ENCODE measurements at regions not wholly inside any gene's neighbourhood (a gene's known extent, or its start where the extent isn't known, plus 50 kb on each side); places are given as distances from the start of the nearest gene placed in this dataset.

DNA sequence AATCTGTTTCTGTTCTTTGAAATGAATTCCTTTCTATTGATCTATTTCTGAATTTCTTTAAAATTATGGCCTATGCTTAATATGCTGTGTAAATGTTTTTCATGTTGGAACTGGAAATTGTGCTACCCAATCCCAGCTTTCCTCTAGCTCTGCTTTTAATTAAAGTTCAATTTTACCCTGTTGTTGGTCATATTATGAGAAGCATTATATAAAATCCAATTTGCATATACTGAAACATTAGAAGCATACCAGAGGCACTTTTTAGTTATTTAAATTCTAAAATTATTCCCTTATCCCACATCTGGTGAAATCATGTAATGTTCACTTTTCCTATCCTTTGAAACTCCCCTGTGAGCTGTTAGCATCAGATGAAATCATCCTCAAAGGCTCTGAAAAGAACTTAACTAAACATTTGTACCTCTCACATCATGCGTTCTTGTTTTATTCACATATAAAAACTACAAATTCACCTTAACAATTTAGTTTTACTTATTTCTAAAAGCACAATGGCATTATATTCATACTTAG, 160.6 kb upstream of the COL21A1 start:
- no peak for DNase-seq (ENCODE audit: low read depth in 1 of 2, low spot score in 1 of 2)

DNA sequence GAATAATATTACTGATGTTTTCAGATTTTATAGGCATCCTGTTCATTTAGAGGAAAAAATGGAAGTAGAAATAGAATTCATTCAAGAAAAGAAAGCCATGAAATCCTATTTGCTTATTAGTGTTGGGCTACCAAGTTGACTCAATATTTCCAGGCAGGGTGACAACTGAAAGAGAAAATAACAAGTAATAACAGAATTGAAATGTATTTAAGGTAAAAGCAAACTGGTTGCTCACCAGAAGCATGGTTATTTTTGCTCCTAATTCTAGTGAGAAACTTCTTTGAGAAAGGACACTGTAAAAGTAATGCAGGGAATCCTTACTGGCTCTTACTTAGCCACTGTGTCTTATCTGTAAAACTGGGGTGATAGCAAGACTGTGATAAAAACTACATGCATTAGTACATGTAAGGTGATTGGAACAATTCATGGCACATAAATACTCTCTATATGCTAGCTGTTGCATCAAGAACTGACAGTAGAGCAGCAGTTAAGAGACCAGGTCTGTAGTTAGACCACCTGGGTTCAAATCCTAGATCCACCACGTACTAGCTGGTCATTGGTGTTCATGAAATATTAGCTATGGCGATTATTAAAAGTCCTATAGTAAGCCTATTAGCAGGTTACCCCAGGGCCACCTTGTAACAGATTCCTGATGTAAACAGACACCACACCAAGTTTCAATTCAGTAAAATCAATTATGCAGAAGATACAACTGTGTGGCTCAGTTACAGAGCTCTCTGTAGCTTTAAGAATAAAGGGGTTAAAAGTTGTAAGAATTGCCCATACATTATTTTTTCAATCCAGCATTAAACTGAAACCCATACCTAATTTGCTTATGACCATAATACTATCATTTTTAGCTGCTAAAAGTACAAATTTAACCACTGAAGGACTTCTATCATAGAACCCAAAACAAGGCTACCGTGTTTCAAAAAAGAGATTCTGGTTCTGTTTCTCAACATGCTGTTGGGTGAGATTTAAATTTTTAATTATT, 159.2 kb upstream of the COL21A1 start:
- DNase-seq (ENCODE audit: low read depth in 1 of 2, low spot score in 1 of 2): no peak

DNA sequence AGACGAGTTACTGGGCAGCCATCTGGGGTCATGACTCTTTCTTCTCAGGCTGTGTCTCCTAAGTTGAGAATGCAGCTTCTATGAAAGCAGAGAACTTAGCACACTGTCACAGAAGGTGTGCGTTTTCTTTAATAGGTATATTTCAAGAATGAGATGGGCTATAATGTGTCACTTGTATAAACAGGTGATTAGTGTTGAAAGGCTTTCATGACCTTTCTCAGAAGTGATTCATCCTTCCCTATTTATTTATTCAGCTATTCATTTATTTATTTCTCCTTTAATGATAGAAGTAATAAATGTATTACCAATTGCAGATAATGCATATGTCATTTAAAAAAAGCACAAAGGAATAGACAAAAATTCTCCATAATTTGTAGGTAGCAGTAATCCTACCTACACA, 157.2 kb upstream of the COL21A1 start:
- DNase-seq (ENCODE audit: low read depth in 1 of 2, low spot score in 1 of 2): no peak

DNA sequence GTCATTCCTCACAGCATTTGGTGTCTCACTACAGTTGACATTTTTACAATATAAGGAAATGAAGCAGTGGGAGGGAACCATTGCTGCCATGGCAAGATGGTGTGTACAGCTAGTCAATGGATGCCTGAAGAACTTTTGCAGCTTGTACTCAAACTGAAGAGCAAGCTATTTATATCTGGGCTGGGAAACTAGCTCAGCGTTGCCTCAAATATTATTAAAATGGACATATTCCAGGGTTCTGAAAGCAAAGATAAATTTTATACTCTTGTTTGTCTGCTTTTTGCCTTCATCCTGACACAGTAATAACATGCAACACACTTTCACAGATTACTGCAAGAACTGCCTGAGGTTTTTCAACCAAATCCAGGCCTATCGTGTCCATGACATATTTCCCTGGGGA, 156.4 kb upstream of the COL21A1 start:
- DNase-seq (ENCODE audit: low read depth in 1 of 2, low spot score in 1 of 2): no peak

DNA sequence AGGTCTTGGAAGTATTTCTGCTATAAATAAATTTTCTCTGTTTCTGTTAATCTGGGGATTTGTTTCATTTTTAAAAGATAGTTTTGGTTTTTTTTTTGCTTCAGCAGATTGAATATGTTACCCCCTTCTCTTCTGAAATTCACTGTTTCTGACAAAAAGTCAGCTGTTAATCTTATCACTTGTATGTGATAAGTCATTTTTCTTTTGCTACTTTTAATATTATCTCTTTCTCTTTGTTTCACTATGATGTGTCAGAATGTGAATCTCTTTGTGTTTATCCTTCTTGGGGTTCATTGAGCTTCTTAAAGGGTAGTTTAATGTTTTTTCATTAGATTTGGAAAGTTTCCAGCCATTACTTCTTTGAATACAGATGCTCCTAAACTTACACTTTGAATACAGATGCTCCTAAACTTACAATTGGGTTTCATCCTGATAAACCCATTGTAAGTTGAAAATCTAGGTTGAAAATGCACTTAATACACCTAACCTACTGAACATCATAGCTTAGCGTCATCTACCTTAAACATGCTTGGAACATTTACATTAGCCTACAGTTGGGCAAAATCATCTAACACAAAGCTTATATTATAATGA, 154.2 kb upstream of the COL21A1 start:
- DNase-seq (ENCODE audit: low read depth in 1 of 2, low spot score in 1 of 2): no peak

DNA sequence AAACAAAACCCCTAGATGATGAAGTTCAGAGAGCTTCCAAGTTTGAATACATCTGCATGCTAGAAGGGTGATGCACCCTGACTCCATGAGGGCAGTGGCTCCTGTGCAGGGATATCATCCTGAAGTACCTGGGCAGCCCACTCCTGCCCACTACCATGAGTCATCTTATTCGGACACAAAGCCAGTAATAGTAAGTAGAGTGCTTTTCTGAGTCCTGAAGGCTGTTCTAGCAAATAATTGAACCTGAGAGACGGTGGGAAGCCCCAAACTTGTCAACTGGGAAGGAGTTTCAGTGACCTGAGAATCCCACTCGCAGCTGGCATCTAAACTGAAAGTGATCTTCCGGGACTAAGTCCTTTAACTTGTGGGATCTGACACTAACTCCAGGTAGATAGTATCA, 152.9 kb upstream of the COL21A1 start:
- no peak for DNase-seq (ENCODE audit: low read depth in 1 of 2, low spot score in 1 of 2)

DNA sequence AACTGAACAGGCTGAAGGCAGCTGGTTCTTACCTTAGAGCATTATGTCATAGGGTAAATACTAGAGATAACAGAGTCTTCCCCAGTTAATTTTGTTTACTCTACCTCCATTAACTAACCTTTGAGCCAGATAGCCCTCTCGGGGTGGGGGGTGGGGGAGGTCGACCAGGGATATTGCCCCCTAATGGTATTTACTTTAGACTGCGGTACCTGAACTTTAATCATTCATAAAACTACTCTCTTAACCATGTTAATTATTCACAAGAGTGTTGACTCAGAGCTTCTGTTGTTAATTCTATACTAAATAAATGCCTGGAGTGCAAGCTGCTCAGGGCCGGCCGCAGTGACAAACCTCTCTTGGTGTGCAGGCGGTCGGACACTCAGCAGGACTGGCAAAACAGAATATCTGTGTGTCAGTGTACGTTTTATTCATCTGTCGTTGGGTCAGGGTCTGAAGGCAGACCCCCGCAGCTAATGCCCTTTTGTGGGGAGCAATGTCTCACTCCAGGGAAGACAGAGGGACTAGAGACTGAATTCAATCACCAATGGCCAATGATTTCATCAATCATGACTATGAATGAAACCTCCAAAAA, 152.4 kb upstream of the COL21A1 start:
- DNase-seq (ENCODE audit: low read depth in 1 of 2, low spot score in 1 of 2): no peak

DNA sequence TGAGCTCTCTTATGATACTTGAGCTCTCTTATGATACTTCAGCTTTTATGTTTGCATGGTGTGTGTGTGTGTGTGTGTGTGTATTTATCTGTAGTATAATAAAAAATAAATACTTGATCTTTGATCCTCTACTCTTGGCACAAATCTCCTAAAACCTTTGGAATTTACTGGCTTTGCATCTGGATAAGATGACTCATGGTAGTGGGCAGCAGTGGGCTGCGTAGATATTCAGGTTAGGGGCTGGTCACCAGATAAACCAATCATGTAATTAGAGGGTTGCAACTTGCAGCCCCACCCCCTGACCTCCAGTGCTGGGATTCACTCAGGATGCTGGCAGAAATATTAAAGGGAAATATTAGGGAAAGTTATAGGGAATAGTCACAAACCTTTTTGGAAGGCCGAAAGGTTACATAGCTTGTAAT, 151.9 kb upstream of the COL21A1 start:
- no peak for DNase-seq (ENCODE audit: low read depth in 1 of 2, low spot score in 1 of 2)

DNA sequence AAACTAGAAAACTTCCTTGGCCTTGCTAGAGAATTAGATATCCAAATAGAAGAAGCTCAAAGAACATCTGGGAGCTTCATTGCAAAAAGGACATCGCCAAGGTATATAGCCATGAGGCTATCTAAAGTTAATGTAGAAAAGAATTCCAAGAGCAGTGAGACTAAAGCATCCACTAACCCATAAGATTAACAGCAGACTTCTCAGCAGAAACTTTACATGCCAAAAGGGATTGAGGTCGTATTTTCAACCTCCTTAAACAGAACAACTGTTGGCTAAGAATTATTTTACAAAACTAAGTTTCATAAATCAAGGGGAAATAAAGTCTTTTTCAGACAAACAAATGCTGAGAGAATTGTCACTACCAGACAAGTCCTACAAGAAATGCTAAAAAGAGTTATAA, 149.1 kb upstream of the COL21A1 start:
- DNase-seq (ENCODE audit: low read depth in 1 of 2, low spot score in 1 of 2): no peak

DNA sequence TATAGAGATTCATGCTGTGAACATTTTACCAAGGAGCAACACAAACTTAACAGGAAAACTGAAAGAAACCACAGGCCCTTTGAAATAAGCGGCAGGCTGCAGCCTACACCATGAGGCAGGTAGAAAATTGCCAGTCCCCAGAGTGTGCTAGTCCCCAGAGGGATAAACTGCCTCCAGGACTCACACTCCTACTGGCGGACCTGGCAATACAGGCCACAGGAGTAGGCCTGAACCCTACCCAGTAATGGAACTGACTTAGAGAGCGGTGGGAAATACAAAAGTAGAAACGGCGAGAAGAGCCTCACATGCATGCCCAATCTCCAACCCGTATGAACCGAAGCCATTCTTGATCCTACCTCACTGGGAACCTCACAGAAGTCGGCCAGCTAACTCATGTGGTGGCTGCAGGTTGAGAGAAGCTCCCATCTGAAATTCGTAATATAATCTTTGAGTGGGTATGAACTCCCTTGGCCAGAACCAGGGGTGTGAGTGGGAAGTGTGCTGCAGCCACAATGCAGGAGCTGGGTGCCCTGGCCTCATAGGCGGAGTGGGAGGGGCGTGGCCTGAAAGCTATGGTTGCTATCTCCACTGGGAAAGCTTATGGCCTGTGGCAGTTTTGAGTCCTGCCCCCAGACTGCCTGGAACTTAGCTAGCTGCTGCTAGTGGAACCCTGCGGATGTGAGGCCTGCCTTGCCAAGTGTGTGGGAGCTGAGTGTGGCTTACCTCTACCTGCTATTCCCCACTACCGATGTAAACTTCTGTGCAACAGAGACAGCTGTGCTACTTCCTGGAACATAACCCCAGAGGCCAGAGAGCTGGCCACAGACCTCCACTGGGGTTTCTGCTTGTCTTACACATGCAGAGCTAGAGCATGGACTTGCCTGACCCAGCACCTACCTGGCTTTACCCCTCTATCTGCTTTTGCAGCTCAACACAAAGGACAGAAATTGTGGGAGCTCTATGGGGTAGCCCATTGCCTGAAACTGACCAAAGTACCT, 146.5 kb upstream of the COL21A1 start:
- DNase-seq (ENCODE audit: low read depth in 1 of 2, low spot score in 1 of 2): no peak

DNA sequence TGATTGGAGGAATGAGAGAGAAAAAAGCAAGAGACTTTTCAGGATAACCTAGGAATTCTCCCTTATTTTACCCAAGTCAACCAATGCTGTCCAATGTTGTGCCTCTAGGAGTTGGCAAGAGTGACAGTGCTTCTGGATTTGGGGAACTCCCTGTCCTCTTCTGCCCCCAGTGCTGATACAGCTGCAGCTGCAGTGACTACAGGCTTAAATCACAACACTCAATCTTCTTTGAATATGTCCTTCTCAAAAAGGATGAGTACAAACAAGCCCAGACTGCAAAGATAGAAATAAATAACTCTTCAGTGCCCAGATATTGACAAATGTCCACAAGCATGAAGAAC, 141.0 kb upstream of the COL21A1 start:
- DNase-seq (ENCODE audit: low read depth in 1 of 2, low spot score in 1 of 2): no peak

DNA sequence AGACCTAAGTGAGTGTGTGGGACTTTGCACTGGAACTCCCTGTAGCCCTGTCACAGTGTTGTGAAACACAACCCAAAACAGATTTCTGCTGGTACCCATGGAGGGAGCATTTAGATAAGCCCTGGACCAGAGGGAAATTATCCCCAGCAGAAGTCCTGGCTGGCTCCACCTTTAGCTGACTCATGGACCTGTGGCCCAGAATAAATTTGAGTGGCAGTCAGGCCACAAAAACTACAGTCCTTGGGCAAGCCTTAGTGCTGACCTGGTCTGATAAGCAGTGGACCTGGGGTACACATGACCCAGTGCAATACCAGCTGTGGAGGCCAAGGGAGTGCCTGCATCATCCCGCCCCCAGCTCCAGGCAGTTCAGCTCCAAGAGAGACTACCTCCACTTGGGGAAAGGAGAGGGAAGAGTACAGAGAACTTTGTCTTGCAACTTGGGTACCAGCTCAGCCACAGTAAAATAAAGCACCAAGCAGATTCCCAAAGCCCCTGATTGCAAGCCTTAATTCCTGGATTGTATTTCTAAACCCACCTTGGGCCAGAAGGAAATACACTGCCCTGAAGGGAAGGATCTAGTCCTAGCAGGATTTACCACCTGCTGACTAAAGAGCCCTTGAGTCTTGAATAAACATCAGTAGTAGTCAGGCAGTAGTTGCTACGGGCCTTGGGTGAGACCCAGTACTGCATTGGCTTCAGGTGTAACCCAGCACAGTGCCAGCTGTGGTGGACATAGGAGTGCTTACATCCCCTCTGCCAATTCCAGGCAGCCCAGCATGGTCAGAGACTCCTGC, 140.4 kb upstream of the COL21A1 start:
- DNase-seq (ENCODE audit: low read depth in 1 of 2, low spot score in 1 of 2): no peak

DNA sequence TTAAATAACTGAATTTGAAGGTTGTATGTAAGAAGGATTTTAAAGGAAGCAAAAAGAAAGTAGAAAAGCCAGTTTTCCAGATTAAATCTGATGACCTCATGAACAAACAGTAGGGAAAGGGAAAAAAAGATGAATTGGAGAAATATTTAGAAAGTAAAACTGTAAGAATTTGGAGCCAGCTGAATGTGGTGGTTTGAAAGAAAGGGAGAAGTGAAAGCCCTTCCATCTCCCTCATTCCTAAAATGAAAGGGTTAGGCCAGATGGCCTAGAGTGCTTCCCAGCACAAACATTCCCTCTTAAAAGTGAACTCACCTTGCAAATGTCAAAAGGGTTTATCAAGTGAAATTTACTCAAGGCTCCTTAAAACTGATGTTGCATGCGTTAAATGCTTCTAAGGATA, 139.3 kb upstream of the COL21A1 start:
- no peak for DNase-seq (ENCODE audit: low read depth in 1 of 2, low spot score in 1 of 2)

DNA sequence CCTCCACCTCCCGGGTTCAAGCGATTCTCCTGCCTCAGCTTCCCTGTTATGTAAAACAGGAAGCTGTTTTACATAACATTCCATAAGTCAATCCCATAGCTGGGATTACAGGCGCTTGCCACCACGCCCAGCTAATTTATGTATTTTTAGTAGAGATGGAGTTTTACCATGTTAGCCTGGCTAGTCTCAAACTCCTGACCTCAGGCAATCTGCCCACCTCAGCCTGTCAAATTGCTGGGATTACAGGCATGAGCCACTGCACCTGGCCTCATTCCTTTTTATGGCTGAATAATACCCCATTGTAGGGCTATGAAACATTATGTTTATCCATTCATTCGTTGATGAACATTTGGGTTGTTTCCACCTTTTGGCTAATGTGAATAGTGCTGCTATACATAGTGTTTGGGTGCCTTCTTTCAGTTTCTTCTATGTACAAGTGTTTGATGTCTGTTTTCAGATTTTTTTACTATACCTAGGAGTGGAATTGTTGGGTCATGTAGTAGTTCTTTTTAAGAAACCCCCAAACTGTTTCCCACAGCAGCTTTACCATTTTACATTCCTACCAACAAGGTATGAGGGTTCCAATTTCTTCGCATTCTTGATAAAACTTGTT, 138.7 kb upstream of the COL21A1 start:
- DNase-seq (ENCODE audit: low read depth in 1 of 2, low spot score in 1 of 2): no peak

DNA sequence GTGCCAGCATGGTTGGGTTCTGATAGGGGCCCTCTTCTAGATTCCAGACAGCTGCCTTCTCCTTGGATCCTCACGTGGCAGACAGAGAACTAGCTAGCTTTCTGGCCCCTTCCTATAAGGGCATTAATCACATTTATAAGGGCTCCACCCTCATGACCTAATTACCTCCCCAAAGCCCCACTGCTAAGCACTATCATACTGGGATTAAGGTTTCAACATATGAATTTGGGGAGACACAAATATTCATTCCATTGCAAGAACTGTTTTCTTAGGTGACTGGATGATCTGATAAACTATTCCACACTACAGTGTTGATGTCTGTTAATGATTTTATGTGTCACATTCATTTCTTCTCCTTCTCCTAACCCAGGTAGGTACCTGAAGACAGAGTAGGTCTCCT, 135.8 kb upstream of the COL21A1 start:
- no peak for DNase-seq (ENCODE audit: low read depth in 1 of 2, low spot score in 1 of 2)

DNA sequence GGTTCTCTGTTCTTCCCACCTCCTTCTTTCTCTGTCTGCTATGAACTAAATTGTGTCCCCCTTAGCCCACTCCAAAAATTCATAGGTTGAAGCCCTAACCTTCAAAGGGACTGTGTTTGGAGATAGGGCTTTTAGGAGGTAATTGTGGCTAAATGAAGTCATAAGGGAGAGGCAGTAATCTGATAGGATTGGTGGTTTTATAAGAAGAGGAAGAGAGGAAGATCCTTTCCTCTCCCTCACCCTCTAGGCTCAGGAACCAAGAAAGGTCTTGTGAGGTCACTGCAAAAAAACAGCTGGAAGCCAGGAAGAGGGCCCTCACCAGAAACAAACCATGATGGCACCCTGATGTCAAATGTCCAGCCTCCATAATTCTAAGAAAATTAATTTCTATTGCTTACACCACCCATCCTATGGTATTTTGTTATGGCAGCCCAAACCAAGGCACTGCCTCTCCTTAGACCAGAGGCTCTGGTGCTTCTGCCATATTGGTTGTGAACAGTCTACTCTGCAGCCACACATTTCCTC, 135.1 kb upstream of the COL21A1 start:
- no peak for DNase-seq (ENCODE audit: low read depth in 1 of 2, low spot score in 1 of 2)

DNA sequence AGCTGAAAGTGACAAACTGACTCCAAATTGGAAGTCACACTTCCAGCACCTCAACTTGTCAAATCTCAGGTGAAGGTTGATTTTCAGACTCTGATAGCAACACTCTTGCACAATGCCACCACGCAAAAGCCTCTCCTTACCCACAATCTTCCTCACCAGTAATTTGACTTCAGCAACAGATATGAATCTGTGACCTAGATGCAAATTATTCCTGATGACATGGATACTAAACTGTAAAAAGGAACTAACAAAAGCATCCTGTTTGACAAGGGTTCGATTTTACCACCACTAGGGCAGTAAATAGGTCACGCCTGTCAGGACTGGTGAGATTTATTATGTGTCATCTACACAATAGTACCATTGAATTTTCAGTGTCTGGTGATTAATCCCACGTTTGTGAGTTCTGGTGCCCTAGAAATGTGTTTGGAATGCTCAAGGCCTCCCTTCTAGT, 134.4 kb upstream of the COL21A1 start:
- no peak for DNase-seq (ENCODE audit: low read depth in 1 of 2, low spot score in 1 of 2)

DNA sequence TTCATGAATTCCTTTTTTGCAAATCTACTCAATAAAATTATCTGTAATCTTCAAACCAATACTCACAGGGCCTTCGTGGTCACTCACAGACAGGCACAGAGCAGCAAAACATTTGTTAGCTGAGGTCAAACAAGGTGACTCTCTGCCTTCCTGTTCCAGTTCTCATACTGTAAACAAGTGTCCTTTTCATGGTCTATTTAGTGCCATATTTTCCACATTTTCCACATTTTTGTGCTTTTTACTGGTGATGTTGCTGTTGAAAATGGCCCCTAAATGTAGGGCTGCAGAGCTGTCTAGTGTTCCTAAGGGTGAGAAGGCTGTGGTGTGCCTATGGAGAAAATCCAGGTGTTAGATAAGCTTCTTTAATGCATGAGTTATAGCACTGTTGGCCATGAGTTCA, 133.1 kb upstream of the COL21A1 start:
- DNase-seq (ENCODE audit: low read depth in 1 of 2, low spot score in 1 of 2): no peak

DNA sequence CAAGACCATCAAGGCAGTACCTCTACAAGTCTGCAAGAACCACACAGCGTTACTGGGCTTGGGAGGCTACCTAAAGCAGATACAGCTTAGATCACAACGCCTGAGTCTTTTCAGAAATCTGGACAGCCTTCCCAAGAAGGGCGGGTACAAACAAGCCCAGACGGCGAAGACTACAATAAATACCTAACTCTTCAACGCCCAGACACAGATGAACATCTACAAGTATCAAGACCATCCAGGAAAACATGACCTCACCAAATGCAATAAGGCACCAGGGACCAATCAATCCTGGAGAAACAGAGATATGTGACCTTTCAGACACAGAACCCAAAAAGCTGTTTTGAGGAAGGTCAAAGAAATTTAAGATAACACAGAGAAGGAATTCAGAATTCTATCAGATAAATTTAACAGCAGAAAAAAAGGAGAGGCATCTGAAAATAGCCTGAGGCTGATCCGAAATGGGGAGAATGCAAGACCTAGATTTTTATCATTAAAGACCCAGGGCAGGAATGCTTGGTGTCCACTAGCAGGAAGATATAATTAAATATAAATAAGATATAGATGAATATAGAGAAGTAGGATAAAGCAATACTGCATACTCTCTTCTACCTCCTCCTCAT, 131.7 kb upstream of the COL21A1 start:
- no peak for DNase-seq (ENCODE audit: low read depth in 1 of 2, low spot score in 1 of 2)

All from stimulated activated CD4-positive, alpha-beta T cell treated with anti-CD3 and anti-CD28 coated beads, Interleukin-15, amount 100 ng/mL, for 1 hour (primary cell).